ENCODE measurements at regions not wholly inside any gene's neighbourhood (a gene's known extent, or its start where the extent isn't known, plus 50 kb on each side); places are given as distances from the start of the nearest gene placed in this dataset.
"Not testable (repeated sequence)": the region's sequence is repeated elsewhere in the genome, so short reads cannot be mapped to it uniquely, and the experiment has no call there.

DNA sequence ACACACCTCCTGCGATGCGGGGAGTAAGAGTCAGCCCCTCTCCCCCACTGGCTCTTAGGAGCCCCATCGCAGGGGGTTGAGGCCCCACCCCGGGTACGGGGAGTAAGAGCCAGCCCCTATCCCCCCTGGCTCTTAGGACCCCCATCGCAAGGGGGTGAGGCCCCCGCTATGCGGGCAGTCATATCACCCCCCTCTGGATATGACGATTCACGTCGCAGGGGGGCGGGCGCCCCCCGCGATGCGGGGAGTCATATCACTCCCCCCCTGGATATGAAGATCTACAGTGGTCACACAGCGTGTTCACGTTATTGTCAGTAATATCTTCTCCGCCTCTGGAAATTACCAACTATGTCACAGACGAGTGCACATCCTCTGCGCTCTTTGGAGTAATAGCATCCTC, 61.1 kb downstream of the DEFB131A start:
- TF ChIP-seq, protein P1, sequence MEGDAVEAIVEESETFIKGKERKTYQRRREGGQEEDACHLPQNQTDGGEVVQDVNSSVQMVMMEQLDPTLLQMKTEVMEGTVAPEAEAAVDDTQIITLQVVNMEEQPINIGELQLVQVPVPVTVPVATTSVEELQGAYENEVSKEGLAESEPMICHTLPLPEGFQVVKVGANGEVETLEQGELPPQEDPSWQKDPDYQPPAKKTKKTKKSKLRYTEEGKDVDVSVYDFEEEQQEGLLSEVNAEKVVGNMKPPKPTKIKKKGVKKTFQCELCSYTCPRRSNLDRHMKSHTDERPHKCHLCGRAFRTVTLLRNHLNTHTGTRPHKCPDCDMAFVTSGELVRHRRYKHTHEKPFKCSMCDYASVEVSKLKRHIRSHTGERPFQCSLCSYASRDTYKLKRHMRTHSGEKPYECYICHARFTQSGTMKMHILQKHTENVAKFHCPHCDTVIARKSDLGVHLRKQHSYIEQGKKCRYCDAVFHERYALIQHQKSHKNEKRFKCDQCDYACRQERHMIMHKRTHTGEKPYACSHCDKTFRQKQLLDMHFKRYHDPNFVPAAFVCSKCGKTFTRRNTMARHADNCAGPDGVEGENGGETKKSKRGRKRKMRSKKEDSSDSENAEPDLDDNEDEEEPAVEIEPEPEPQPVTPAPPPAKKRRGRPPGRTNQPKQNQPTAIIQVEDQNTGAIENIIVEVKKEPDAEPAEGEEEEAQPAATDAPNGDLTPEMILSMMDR (IDR thresholded peaks at IDR 0.05), result not testable (repeated sequence)
- not testable (repeated sequence) for TF ChIP-seq POLR2A (IDR thresholded peaks at IDR 0.05)

Measured in breast epithelium (tissue), 3 donors.